ENCODE measurements at regions not wholly inside any gene's neighbourhood (a gene's known extent, or its start where the extent isn't known, plus 50 kb on each side); places are given as distances from the start of the nearest gene placed in this dataset.

- H3K4me1 ChIP-seq (ENCODE audit: insufficient read depth, poor library complexity, severe bottlenecking), result peaks cover 26% of the 10 kb centered on the region
- peaks cover 2% of the 10 kb centered on the region for H3K9me3 ChIP-seq (ENCODE audit: severe bottlenecking)
- ATAC-seq (ENCODE audit: low read depth) (no peak), DNase-seq (ENCODE audit: low spot score) (no peak)
- no peaks in the 10 kb centered on the region for H3K36me3 ChIP-seq (ENCODE audit: low read depth)
- peak overlapping the region; percentile 45 for H3K27ac ChIP-seq (ENCODE audit: poor library complexity, severe bottlenecking)
- TF ChIP-seq CTCF (IDR thresholded peaks at IDR 0.05; ENCODE audit: poor library complexity, severe bottlenecking), result no peak
- no peak overlapping the region for H3K4me3 ChIP-seq (ENCODE audit: severe bottlenecking)
- no peaks in the 10 kb centered on the region for H3K27me3 ChIP-seq (ENCODE audit: insufficient read depth, poor library complexity, severe bottlenecking)
These were observed 352.0 kb upstream of the AKR1E2 start for GRCh38 chr10:4473977-4474376.

GRCh38 chr10:4472190-4472904, 353.7 kb upstream of the AKR1E2 start:
- H3K27me3 ChIP-seq (ENCODE audit: insufficient read depth, poor library complexity, severe bottlenecking), result no peaks in the 10 kb centered on the region
- no peak for ATAC-seq (ENCODE audit: low read depth)

GRCh38 chr10:4470231-4470835, 355.7 kb upstream of the AKR1E2 start:
- DNase-seq (ENCODE audit: low spot score) (no peak), ATAC-seq (ENCODE audit: low read depth) (peak; percentile 90)
- H3K4me1 ChIP-seq (ENCODE audit: insufficient read depth, poor library complexity, severe bottlenecking), result peaks cover 22% of the 10 kb centered on the region
- TF ChIP-seq CTCF (IDR thresholded peaks at IDR 0.05; ENCODE audit: poor library complexity, severe bottlenecking), result no peak
- peaks cover 2% of the 10 kb centered on the region for H3K9me3 ChIP-seq (ENCODE audit: severe bottlenecking)
- H3K36me3 ChIP-seq (ENCODE audit: low read depth), result no peaks in the 10 kb centered on the region
- no peak overlapping the region for H3K4me3 ChIP-seq (ENCODE audit: severe bottlenecking)
- H3K27me3 ChIP-seq (ENCODE audit: insufficient read depth, poor library complexity, severe bottlenecking), result no peaks in the 10 kb centered on the region
- peak overlapping the region; percentile 80 for H3K27ac ChIP-seq (ENCODE audit: poor library complexity, severe bottlenecking)

More at GRCh38 chr10:4472190-4472904, 353.7 kb upstream of the AKR1E2 start:
- TF ChIP-seq CTCF (IDR thresholded peaks at IDR 0.05; ENCODE audit: poor library complexity, severe bottlenecking), result no peak
- no peak for DNase-seq (ENCODE audit: low spot score)
- H3K4me3 ChIP-seq (ENCODE audit: severe bottlenecking), result no peak overlapping the region
- no peaks in the 10 kb centered on the region for H3K36me3 ChIP-seq (ENCODE audit: low read depth)
- H3K4me1 ChIP-seq (ENCODE audit: insufficient read depth, poor library complexity, severe bottlenecking), result peaks cover 22% of the 10 kb centered on the region
- no peak overlapping the region for H3K27ac ChIP-seq (ENCODE audit: poor library complexity, severe bottlenecking)
- H3K9me3 ChIP-seq (ENCODE audit: severe bottlenecking), result peaks cover 2% of the 10 kb centered on the region

GRCh38 chr10:4467481-4467880, 358.5 kb upstream of the AKR1E2 start:
- ATAC-seq (ENCODE audit: low read depth), result no peak
- Histone ChIP-seq H3K27me3 (ENCODE audit: insufficient read depth, poor library complexity, severe bottlenecking) (no peaks in the 10 kb centered on the region), H3K27ac (ENCODE audit: poor library complexity, severe bottlenecking) (no peak overlapping the region), H3K4me3 (ENCODE audit: severe bottlenecking) (no peak overlapping the region), H3K4me1 (ENCODE audit: insufficient read depth, poor library complexity, severe bottlenecking) (peaks cover 14% of the 10 kb centered on the region), H3K36me3 (ENCODE audit: low read depth) (no peaks in the 10 kb centered on the region), H3K9me3 (ENCODE audit: severe bottlenecking) (peaks cover 4% of the 10 kb centered on the region)
- no peak for TF ChIP-seq CTCF (IDR thresholded peaks at IDR 0.05; ENCODE audit: poor library complexity, severe bottlenecking)
- DNase-seq (ENCODE audit: low spot score), result no peak

- ATAC-seq (ENCODE audit: low read depth) (no peak), DNase-seq (ENCODE audit: low spot score) (no peak)
- Histone ChIP-seq H3K4me1 (ENCODE audit: insufficient read depth, poor library complexity, severe bottlenecking) (no peaks in the 10 kb centered on the region), H3K4me3 (ENCODE audit: severe bottlenecking) (no peak overlapping the region), H3K27me3 (ENCODE audit: insufficient read depth, poor library complexity, severe bottlenecking) (no peaks in the 10 kb centered on the region), H3K36me3 (ENCODE audit: low read depth) (no peaks in the 10 kb centered on the region), H3K9me3 (ENCODE audit: severe bottlenecking) (peaks cover 2% of the 10 kb centered on the region), H3K27ac (ENCODE audit: poor library complexity, severe bottlenecking) (no peak overlapping the region)
- no peak for TF ChIP-seq CTCF (IDR thresholded peaks at IDR 0.05; ENCODE audit: poor library complexity, severe bottlenecking)
These were observed 365.7 kb upstream of the AKR1E2 start for GRCh38 chr10:4460267-4460666.

All from RWPE2 (cell line).